GM04504 (cell line): ENCODE measurements at regions not wholly inside any gene's neighbourhood (a gene's known extent, or its start where the extent isn't known, plus 50 kb on each side); places are given as distances from the start of the nearest gene placed in this dataset.
"Not testable (repeated sequence)": the region's sequence is repeated elsewhere in the genome, so short reads cannot be mapped to it uniquely, and the experiment has no call there.

Experiments
- DNase-seq: peaks from one replicate; pipeline ENCODE4 v3.0.0-alpha.2; 2012; ENCODE audit warnings: low read depth

DNA sequence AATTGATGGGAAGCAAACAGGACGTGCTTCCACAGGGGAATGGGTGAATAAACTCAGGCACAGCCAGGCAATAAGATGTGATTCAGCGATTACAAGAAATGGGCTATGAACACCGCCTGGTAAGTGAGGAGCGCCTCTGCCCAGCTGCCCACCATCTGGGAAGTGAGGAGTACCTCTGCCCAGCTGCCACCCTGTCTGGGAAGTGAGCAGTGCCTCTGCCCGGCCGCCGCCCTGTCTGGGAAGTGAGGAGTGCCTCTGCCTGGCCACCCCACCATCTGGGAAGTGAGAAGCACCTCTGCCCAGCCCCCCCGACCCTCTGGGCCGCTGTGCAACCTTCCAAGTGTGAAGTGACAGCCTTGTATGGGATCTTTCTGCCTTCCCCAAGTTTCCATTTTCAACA lies 73.2 kb upstream of the PRR5 start:
- DNase-seq = no peak

DNA sequence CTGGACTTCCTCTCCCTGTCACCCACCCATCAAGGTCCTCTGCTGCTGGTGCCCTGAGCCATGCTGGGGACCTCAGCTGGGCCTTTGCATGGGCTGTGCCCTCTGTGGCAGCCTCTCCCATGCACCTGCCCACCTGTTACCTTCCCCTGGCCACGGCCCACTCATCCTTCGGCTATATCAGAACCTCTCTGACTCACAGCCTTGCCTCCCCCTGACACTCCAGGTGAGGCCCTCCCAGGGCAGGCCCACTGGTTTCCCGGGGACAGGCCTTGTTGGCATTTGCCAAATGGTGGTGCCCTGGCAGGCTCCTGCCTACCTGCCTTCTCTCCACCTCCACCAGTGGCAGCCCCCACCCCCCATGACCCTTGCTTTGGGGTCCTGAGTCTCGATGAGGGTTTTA lies 73.7 kb upstream of the PRR5 start:
- DNase-seq = no peak

- DNase-seq = no peak
These were observed 74.4 kb upstream of the PRR5 start for GRCh38 chr22:44627521-44628139.

GRCh38 chr22:44625981-44626687 lies 75.9 kb upstream of the PRR5 start:
- DNase-seq = no peak

DNA sequence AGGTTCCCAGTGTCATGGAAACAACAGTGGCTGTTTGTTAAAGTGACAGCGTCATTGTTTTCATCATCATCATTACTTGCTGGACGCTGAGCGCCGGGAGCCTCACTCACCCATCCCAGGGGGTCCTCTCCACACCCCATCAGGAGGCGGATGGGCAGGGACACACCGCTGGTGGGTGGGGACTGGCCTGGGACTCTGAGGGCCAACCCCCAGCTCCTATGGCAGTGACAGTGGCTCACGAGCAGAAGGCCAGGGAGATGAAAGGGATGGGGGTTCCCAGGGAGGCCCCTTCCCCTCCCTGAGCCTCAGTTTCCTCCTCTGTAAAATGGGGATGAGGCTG lies 76.6 kb upstream of the PRR5 start:
- DNase-seq = no peak

DNA sequence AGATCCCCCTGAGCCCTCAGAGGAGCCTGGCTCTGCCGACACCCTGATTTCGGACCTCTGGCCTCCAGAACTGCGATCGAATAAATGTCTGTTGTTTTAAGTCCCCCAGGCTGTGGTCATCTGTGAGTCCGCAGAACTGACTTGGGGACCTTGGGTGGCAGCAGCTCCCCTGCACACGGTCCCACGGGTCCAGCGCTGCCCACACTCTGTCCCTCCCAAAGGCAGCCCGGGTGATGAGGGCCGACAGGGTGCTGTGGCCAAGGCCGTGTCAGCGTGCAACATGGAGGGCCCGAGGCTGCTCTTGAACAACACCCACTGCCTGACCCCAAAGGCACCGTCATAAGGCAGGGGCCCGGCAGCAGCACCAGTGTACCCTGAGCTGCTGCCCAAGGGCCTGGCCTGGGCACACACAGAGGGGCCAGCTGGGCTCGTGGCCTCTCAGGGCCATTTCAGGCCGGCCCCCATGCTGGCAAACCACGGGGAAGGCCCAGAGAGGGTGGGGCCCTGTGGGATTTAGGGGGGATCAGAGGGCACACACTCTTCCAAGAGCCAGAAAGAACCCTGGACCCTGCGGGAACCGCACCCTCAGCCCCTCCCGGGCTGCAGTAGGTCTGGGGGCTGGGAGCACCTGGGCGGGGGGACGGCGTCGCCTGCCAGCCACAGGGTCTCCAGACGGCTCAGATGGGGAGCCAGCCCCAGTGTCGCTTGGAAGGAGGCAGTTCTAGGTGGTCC lies 77.1 kb upstream of the PRR5 start:
- no peak for DNase-seq

GRCh38 chr22:44623771-44624510 lies 78.1 kb upstream of the PRR5 start:
- no peak for DNase-seq

DNA sequence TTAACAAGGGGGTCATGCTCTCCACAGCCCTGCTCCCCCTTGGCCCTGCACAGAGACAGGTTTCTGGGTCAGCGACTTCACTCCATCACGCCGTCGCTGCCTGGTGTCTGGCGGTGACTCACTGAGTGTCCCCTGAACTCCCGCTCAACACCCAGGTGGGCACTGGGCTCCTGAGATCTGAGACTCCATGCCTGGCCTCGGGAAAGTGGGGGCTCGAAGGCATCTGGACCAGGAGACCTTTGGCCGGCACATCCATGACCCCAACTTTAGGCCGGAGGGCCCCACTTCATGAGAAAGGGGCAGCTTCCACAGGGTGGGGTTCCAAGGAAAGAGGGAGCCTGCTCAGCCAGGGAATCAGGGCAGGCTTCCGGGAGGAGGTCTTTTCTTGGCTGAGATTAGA lies 79.3 kb upstream of the PRR5 start:
- DNase-seq = no peak

DNA sequence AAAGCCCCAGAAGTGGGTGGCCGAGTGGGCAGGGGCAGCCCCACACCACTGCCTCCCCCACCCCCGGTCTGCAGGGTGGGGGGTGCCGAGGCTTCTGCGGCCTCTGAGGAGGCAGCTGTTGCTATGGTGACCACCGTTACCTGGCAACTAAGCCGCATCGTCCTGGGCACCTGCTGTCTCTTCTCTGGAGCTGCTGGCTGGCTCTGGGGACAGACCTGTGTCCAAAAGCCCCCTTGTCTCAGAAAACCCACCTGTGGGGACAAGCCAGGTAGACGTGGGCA lies 79.9 kb upstream of the PRR5 start:
- DNase-seq = no peak

- no peak for DNase-seq
These were observed 80.4 kb upstream of the PRR5 start for GRCh38 chr22:44621401-44622146.

GRCh38 chr22:44620841-44621257 lies 81.2 kb upstream of the PRR5 start:
- no peak for DNase-seq

GRCh38 chr22:44620129-44620840 lies 81.7 kb upstream of the PRR5 start:
- DNase-seq = no peak

- not testable (repeated sequence) for DNase-seq
These were observed 82.4 kb upstream of the PRR5 start for GRCh38 chr22:44619560-44620128.

GRCh38 chr22:44618910-44619309 lies 83.1 kb upstream of the PRR5 start:
- DNase-seq = not testable (repeated sequence)

- DNase-seq = no peak
These were observed 83.6 kb upstream of the PRR5 start for GRCh38 chr22:44618400-44618799.

DNA sequence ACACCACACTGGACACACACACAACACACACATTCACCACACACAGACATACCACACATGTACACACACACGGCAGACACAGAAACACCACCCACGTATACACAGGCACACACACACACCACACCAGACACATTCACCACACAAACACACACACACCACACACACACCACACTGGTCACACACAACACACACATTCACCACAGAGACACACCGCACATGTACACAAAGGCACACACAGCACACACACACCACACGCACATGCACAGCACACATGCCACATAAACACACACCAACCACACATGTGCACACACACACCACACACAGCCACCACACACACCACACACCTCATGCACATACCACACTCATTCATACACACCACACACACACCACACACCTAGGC lies 84.2 kb upstream of the PRR5 start:
- no peak for DNase-seq

DNA sequence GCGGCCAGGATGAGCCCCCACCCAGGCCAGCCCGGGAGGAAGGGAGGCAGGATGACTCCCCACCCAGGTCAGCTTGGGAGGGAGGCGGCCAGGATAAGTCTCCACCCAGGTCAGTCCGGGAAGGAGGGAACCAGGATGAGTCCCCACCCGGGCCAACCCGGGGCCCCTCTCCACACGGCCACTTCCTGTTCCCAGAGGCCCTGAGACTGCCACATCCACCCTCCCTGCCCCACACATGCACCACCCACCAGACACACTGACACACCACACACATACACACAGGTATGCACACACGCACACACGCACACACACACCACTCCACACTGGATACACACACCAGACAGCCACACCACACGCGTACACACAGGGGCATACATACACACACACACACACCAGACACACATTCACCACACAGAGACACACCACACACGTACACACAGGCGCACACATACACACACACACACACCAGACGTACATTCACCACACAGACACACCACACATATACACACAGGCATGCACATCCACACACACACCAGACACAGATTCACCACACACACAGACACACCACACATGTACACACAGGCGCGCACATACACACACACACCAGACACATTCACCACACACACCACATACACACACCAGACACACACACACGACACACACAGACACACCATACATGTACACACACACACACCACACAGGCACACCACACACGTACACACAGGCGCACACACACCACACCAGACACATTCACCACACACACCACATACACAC lies 84.9 kb upstream of the PRR5 start:
- no peak for DNase-seq

GRCh38 chr22:44616461-44616860 lies 85.5 kb upstream of the PRR5 start:
- DNase-seq = no peak

- DNase-seq = no peak
These were observed 86.3 kb upstream of the PRR5 start for GRCh38 chr22:44615602-44616180.

GRCh38 chr22:44615146-44615545 lies 86.9 kb upstream of the PRR5 start:
- DNase-seq = no peak
